HG02798 (cell line): ENCODE measurements at regions not wholly inside any gene's neighbourhood (a gene's known extent, or its start where the extent isn't known, plus 50 kb on each side); places are given as distances from the start of the nearest gene placed in this dataset.
"Not testable (repeated sequence)": the region's sequence is repeated elsewhere in the genome, so short reads cannot be mapped to it uniquely, and the experiment has no call there.

ENCODE experiments used
- ATAC-seq: cut with Tn5 transposase; IDR thresholded peaks from one replicate; pipeline ENCODE4 v1.9.1; 2021; ENCODE audit warnings: mild to moderate bottlenecking; ENCODE audit not compliant: unreplicated experiment, poor library complexity

GRCh38 chr6:67210450-67210849 is 1424.6 kb upstream of the ADGRB3 start:
- no peak for ATAC-seq

- ATAC-seq = no peak
Observed at GRCh38 chr6:67201563-67201962, 1433.5 kb upstream of the ADGRB3 start.

DNA sequence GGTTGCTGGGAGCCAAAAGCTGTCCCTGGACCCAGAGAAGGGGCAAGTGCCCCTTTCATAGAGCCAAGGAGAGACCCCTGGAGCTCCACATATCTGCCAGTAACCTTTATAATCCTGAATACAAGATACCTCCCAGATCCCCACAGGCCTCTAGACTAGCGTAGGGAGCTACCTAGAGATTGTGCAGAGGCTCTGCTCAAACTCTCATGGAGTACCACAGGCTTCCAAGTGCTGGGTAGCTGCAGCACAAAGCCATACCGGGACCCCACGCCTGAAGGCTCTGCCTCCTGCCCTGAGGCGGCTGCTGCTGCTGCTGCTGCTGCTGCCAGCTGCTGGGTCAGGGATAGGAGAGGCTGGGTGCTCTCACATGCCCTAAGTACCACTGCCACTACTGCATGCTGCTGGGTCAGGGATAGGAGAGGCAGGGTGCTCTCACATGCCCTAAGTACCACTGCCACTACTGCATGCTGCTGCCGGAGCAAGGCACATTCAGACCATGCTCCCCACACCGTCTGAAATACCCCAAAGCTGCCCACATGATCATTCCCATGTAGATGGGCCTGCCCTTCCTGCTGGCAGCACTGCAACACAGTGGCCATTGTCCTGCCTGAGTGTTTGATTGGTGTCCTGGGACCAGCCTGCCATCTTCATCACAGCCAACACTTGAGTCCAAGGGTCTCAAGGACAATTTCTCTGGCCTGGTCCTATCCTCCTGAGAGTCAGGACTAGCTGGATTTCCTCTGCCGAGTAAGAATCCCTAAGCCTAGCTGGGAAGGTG is 1434.3 kb upstream of the ADGRB3 start:
- no peak for ATAC-seq

GRCh38 chr6:67199425-67199824 is 1435.7 kb upstream of the ADGRB3 start:
- ATAC-seq = no peak

- ATAC-seq = no peak
Observed at GRCh38 chr6:67190733-67191132, 1444.3 kb upstream of the ADGRB3 start.

DNA sequence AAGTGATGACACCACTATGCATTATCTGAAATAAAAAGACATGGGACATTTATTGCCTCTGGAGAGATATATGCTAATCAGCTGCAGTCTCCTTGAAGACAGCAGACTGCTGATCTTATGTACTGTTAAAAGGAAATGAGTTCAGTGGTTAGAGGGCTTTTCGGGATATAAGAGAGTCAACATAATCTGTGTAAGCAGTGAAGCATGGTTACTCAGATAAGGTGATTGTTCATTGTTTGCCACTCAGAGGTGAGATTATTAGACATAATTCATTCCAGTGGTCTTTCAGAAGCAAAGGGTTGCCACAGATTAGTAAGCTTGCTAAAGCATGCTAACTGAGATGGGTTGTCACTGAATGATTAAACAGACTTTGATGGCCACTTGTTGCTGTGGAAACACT is 1450.7 kb upstream of the ADGRB3 start:
- no peak for ATAC-seq

DNA sequence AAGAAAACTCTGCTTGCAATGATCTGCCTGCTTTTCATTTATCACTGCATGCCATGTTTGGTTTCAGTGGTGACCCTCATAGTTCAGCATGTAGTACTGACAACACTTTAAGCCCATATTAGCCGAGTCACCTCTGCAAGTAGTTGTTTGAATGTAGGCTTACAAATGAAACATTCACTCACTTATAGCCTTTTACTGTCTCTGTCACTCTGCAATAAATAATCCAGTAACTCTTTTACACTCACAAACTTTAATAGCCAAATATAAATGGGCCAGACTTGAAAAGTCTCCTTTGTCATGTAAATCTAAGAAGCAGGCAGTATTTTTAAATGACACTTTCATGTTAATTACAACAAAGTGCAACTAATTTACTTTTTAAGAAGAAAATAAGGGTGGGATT is 1460.0 kb upstream of the ADGRB3 start:
- no peak for ATAC-seq

- no peak for ATAC-seq
Observed at GRCh38 chr6:67165606-67166005, 1458.6 kb upstream of the EYS start.

DNA sequence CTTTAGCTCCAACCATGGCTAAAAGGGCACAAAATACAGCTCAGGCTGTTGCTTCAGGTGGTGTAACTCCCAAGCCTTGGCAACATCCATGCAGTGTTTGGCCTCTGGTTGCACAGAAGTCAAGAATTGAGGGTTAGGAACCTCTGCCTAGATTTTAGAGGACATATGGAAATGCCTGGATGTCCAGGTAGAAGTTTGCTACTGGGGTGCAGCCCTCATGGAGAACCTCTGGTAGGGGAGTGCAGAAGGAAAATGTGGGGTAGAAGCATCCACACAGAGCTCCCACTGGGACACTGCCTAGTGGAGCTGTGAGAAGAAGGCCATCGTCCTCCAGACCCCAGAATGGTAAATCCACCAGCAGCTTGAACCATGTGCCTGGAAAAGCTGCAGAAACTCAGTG is 1453.8 kb upstream of the EYS start:
- no peak for ATAC-seq

GRCh38 chr6:67141005-67141404 is 1434.0 kb upstream of the EYS start:
- no peak for ATAC-seq

- ATAC-seq = no peak
Observed at GRCh38 chr6:67133973-67134372, 1426.9 kb upstream of the EYS start.

DNA sequence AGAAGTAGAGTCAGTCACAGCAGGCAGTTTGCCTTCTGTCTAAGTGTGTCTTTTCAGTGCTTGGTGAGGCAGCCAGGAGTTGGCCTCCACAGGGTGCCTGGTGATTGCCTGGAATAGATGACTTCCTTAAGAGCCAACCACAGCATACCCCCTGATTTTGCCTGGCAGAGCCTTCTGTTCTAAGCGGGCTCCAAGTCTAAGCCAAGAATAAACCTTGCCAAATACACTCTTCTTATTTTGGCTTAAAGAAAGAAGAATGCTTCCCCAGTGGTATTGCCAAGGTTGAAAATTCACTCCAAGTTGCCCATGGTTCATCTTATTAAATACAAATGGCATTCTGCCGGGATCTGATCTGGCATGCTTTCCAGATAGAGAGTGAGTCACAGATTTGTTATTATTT is 1424.8 kb upstream of the EYS start:
- no peak for ATAC-seq

- ATAC-seq = no peak
Observed at GRCh38 chr6:67129780-67130179, 1422.8 kb upstream of the EYS start.

DNA sequence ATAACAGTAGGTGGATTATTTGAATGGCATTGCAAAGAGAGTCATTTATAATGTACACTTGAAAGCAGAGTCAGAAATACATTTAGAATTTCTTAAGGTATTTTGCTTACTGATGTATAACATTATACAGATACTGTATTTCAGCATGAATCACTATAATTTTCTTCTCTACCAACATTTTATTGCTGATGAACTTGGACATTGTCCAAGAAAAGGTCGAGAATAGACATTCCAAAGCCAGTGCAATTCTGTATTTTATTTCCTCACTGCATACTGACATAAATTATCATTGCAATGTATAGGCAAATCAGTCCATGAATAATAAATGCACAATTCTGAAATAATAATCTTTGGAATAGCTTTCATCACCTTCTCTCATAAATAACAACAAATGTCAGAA is 1420.0 kb upstream of the EYS start:
- no peak for ATAC-seq

DNA sequence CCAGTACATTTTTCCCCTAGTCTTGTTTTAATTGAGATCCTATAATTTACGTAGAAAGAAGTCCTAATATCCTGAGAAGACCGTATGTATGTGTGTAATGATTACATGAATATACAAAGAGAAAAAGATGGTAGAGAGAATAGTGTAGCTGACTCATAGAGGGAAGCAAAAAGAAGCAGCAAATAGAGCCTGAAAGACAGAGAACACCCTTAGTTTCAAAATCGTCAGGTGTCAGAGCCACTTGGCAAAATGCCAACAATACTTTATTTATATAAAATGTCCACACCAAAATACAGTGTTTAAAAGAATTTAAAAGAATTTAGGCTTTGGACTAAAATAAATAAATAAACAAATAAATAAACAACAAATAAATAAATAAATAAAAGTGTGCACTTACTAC is 1414.1 kb upstream of the EYS start:
- no peak for ATAC-seq

- ATAC-seq = no peak
Observed at GRCh38 chr6:67112120-67112519, 1405.1 kb upstream of the EYS start.

DNA sequence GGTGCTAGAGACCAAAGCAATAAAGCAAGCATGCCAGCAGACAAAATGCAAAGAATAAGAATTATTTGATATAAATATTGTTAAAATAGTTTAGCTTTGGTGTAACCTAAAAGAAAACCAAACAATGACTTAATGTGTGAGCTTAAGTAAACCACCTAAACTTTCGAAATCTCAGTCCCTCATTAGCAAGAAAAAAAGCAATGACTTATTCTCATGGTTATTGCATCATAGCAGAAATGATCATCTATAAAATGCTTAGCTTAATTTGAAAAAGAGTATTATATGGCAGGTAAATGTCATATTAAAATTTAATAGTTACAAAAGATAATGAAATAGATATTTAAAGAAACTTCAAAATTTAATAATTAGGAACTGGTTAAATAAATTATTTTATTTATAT is 1395.7 kb upstream of the EYS start:
- ATAC-seq = no peak

DNA sequence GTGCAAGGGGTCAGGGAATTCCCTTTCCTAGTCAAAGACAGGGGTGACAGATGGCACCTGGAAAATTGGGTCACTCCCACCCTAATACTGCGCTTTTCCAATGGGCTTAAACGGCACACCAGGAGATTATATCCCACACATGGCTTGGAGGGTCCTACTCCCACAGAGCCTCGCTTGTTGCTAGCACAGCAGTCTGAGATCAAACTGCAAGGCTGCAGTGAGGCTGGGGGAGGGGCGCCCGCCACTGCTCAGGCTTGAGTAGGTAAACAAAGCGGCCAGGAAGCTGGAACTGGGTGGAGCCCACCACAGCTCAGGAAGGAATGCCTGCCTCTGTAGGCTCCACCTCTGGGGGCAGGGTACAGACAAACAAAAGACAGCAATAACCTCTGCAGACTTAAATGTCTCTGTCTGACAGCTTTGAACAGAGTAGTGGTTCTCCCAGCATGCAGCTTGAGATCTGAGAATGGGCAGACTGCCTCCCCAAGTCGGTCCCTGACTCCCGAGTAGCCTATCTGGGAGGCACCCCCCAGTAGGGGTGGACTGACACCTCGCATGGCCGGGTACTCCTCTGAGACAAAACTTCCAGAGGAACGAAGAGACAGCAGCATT is 1388.7 kb upstream of the EYS start:
- ATAC-seq = not testable (repeated sequence)

- no peak for ATAC-seq
Observed at GRCh38 chr6:67094431-67094946, 1387.5 kb upstream of the EYS start.

GRCh38 chr6:67073938-67074337 is 1366.9 kb upstream of the EYS start:
- no peak for ATAC-seq

DNA sequence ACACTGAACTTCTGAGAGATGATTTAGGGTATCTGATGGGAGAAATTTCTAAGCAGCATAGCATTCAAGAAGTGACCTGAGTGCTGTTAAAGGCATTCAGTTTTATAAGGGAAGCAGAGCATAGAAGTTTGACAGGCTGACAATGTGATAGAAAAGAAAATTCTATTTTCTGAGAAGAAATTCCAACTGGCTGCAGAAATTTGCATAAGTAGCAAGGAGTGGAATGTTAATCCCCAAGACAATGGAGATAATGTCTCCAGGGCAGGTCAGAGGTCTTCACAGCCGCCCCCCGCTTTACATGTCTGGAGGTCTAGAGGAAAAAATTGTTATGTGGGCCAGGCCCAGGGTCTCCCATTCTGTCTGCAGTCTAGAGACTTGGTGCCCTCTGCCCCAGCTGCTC is 1361.8 kb upstream of the EYS start:
- no peak for ATAC-seq

- no peak for ATAC-seq
Observed at GRCh38 chr6:67064323-67064722, 1357.3 kb upstream of the EYS start.
